ACHN (cell line): ENCODE measurements at regions not wholly inside any gene's neighbourhood (a gene's known extent, or its start where the extent isn't known, plus 50 kb on each side); places are given as distances from the start of the nearest gene placed in this dataset.
"Not testable (repeated sequence)": the region's sequence is repeated elsewhere in the genome, so short reads cannot be mapped to it uniquely, and the experiment has no call there.

ENCODE experiments used
- DNase-seq: peaks from one replicate; pipeline ENCODE4 v3.0.0-alpha.2; 2015
- in situ Hi-C: cut with HindIII; loops from 2 replicates; pipeline ENCODE4 v1.10.0; 2017; ENCODE audit warnings: low sequenced_read_pairs, low pct_ligation_motif_present, low pct_unique_long_range_greater_than_20kb

DNA sequence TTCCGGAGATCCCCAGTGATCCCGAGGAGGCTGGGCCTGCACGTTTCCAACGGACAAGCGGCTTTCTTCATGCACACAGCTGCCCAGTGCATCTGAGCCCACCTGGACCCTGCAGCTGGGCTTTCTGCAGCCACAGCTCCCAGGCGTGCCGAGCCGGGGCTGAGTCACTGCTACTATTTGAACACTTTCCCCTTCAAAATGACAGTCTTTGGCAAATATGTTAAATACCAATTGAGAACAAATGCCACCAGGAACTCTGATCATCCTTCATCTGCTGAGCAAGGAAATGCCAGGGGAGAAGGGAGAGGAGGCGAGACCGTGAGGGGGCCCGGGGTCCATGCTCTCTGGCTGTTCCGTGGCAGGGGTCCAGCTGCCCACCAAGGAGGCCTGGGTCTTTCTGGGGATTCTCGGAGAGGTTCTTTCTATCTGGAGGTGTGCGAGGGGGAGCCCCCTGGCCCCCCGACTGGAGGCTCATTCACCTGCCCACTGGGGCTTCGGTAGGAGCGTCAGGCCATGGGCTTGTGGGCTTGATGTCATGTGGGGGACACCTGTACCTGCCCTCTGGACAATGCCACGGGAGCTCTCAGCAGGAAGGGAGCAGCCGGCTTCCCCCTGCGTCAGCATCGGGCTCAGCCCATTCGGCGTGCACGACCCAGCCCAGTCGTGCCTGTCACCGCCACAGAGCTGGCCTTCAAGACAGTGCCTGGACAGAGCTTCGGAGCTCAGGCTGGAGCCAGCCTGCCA is 159.6 kb downstream of the CTTN start:
- in situ Hi-C loops = no loop called here

DNA sequence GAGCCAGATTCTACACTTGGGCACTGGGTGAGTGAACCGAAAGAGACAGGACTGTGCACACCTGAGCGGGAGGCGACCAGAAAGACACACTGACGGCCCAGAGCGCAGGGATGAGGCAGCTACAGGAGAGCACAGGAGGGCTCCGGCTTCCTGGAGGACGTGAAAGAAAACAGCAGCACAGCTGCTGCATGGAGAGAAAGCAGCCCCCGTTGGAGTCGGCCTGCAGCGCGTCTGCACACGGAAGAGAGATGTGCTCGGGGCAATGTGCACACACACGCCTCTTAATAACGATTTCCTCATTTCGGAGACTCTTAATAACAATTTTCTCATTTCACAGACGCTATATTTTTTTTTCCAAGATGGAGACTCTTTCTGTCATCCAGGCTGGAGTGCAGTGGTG is 160.4 kb downstream of the CTTN start:
- DNase-seq = no peak
- in situ Hi-C loops = no loop called here

More for the DNA sequence above, 159.6 kb downstream of the CTTN start:
- DNase-seq = no peak

DNA sequence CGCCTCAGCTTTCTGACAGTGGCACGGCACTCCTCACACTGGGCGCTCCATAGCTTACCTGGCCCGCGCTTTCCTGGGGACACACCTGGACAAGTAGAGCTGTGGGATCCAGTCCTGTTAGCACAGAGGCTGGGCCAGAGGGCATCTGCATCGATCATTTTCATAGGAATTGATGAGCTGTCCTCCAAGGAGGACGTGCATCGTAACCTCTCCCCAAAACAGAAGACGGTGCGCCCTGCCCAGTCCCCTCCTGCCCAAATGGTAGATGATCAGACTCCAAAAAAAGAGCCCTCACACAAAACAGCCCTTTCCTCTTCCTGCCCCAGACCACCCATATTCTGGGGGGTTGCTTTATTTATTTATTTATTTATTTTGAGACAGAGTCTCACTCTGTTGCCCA is 161.2 kb downstream of the CTTN start:
- DNase-seq = no peak
- in situ Hi-C loops = no loop called here

DNA sequence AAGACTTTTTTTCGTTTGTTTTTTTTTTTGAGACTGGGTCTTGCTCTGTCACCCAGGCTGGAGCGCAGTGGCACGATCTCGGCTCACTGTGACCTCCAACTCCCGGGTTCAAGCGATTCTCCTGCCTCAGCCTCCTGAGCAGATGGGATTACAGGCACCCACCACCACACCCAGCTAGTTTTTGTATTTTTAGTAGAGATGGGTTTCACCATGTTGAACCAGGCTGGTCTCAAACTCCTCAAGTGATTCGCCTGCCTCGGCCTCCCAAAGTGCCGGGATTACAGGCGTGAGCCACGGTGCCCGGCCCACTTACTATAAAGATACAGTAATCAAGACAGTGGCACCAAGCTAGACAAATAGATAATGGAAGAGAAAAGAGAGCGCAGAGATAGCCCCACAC is 162.3 kb downstream of the CTTN start:
- DNase-seq, in situ Hi-C loops: not testable (repeated sequence)

DNA sequence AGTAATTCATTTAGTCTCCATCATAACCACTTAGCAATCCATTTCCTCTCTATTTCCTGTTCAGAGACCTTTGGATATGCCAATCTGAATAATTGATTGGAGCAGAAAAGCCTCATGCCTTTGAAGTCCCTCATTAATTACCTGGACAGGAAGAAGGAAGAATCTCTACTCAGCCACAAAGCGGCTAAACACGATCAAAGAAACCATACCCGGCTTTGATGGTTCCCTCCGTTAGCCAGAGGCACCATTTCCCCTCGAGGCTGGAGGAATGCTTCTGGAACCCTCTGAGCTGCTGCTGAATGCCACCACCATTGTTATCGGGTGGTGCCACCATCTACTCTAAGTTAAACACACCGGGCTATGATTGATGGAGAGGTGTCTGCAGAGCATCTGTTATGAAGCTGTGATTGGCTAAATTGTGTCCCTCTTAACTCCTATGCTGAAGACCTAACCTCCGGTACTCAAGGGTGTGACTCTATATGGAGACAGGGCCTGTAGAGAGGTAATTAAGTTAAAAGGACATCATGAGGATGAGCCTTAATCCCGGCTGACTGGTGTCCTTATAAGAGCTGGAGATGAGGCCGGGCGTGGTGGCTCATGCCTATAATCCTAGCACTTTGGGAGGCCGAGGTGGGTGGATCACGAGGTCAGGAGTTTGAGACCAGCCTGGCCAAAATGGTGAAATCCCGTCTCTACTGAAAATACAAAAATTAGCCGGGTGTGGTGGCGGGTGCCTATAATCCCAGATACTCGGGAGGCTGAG is 168.6 kb downstream of the CTTN start:
- DNase-seq = no peak
- in situ Hi-C loops = no loop called here

DNA sequence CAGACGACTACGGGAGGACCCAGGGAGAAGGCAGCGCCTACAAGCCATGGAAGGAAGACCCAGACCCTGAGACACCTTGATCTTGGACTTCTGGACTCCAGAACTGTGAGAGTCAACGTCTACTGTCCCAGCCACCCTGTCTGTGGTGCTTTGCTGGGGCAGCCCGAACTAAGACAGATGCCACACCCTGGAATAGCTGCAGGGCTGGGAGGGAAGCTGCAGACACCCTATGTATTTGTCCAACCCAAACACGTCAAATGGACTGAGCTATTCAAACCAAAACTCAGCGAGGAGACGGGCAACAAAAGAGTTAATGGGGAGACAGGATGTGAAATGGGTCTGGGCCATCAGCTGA is 169.3 kb downstream of the CTTN start:
- in situ Hi-C loops = no loop called here
- no peak for DNase-seq

DNA sequence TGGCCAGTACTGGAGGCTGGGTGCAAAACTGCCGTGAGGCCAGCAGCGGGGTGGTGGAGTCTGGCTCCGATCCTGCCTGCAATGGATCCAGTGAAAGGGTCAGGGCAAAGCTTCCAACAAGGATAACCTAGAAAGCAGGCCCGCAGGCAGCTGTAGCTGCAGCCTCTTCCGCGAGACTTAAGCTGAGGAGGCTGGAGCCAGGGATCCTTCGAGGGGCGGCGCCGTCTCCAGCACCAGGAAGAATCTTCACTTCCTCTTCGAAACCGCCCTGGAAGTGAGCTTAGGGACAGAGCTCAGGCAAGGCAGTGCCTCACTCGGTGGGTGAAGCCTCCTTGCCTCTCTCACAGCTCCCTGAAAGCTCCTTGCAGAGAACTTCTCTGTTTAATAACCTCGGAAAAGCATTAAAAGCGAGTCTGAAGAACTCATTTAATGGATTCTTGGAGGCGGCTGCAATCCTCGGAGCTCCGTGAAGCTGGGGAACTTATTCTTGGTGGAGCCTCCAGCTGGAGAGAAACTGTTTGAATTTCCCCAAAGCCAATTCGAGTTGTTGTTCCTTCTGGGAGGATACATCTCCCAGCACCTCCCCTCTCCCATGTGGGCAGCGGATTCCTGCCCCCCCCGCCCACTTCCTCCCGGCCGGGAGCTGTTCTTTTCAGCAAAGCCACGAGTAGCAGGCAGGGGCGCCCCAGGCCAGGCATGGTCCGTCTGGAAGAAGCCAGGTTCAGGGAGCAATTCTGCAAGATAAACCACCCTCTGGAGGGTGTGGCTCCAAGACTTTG is 169.9 kb downstream of the CTTN start:
- DNase-seq = no peak
- in situ Hi-C loops = no loop called here

DNA sequence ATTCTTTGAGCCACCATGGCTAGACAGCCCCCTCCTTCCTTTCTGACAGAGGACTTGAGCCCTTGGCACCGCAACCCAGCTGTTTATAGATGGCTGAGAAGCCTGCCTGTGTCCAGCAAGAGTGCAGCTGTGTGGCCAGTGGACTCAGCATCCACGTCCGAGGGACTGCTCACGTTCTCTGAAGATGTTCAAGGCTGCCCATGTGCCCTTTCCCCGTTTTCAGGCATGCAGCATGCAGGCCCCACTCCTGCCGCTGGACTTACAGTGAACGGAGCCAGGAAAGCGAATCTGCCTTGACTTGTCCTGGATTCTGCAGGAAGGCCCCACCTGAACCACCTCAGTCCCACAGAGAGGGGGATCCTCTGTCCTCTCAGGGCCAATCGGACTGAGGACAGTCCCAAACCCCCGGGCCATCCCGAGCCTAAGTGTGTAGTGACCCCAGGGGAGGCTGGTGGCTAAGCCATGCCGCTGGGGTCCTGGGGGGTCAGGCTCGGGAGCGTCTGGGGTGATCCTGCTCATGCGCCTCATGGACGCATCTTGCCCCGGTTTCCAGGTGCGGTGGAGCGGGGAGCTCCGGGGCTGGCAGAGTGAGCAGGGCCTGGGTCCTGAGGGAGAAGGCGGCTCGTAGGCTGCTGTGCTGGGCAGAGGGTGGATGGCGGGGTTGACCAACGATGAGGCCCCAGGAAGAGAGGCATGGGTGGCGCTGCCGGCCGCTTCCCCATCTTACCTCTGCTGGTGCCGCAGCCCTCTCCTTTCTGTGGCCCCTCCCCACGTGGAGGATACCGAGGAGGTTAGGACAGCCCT is 170.7 kb downstream of the CTTN start:
- in situ Hi-C loops = no loop called here

DNA sequence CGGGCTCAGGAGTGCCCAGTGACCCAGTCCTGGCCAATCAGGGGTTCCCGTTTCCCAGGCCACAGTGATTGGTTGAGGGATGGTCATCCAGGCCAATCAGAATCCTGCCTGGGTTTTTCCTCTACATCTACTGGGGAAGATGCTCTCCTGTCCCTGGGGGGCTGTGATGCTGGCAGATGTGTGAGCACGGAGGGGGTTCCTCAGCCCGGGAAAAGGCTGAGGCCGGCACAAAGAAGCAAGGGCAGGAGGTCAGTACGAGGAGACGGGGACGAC is 171.2 kb downstream of the CTTN start:
- in situ Hi-C loops = no loop called here
- no peak for DNase-seq

More for the DNA sequence above, 170.7 kb downstream of the CTTN start:
- no peak for DNase-seq

DNA sequence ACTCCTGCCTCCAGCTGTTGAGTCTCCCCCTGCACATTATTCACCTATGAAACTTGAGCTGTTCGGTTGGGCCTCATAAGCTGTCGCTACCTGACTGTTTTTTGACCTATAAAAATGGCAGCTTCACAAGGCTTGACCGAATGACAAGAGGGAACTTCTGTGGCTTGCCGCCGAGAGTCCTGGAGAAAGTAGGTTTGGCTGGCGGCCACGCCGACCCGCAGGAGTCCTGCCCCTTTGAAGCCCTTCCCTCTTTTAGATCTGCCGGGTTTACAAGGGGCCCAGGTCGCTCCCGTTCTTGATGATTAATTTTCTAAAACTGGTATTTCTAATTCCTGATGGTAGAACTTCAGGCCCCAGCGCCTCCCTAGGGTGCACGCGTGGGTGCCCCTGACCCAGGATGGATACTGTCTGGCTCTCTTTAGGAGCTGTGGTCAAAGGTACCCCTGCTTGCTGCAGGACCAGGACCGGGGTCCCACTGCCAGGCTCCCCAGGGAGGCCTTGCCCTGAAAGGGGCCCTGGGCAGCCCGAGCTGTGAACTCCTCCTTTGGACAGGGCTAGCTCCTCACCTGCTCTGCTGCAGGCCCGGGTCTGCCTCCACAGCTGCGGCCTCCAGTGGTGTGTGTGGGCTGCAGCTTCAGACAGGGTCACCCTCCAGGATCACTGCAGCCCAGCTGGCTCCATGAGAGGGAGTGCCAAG is 171.8 kb downstream of the CTTN start:
- DNase-seq = no peak
- in situ Hi-C loops = no loop called here

DNA sequence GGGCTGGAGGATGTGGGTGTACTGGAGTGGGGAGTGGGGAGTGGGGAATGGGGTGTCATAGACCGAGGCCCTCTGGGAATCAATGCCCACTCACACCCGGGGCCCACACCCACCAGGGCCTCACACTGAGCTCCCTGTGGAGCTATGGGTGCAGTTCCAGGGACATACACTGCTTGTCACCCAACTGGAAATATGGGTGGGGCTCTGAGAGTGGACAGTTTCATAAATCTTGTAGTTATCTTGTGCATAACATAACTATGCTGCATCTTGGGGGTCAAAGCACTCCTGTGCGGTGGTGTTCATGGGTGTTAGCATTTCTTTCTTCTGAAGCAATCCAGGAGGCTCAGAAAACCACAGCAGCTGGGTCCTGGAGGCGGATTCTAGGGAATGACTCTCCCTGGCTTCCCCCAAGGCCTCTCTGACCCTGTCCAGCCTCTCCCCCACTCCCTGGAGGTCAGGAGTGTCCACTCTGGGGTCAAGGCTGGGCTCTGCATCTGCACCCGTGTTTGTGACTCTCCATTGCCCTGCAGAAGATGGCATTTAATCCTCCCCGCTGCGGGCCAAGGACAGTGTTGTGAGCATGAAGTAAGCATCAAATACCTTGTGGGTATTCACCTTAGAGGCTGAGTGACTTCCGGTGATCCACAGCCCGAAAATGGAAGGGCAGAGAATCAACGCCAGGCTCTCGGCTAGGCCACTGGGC is 172.5 kb downstream of the CTTN start:
- no peak for DNase-seq
- in situ Hi-C loops = no loop called here

DNA sequence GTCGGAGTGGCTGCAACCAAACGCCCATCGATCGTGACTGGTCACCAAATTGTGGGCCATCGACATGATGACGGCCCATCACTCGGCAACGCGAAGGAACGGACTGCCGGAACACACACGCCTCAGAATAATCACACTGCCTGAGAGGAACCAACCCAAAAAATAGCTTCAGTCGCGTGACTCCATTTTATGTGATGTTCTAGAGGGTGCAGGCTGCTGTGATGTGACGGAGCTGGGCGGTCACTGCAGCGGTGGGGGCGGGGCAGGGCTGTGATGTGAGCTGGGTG is 174.6 kb downstream of the CTTN start:
- DNase-seq = no peak
- in situ Hi-C loops = no loop called here

DNA sequence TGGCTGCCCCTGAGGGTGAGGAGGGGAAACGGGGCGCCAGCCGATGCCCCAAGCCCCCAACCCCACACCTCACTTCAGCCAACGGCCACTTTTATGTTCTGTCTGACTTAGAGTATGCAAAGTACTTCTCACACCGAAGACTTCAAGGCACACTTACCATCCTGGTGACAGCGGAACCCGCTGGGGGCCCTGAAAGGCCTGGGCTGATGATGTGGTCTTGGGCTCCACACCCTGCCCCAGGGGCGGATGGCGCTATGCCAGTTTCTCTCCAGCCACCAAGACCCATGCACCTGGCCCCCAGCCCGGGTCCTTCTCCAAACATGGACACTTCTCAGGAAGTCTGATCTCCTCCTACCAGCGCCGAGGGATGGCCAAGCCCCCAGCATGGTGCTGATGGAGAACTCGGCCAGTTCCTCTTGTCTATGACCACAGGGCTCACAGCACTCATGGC is 175.4 kb downstream of the CTTN start:
- no peak for DNase-seq
- in situ Hi-C loops = no loop called here

DNA sequence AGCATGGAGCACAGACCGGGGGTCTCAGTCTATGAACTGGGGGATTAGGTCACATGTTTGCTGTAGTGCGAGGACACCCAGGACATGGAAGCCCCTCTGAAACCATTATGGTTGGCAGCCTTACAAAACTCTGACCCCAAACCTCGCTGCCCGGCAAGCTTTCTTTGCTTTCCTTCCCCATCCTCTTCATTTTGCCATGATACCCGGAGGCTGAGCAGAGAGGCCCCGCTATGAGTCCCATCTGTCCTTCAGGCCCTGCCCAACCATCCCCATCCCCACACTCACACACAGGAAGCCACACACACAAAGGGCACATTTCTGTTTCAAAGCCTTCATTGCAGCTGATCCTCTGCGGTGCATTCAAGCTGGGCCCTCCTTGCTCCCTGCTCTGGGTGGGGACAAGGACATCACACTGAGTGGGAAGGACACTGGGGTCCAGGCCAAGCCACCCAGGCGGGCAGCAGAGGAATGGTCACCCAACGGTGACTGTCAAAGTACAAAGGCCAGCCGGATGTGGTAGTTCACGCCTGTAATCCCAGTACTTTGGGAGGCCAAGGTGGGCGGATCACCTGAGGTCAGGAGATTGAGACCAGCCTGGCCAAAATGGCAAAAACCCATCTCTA is 176.5 kb downstream of the CTTN start:
- in situ Hi-C loops = no loop called here
- DNase-seq = no peak

DNA sequence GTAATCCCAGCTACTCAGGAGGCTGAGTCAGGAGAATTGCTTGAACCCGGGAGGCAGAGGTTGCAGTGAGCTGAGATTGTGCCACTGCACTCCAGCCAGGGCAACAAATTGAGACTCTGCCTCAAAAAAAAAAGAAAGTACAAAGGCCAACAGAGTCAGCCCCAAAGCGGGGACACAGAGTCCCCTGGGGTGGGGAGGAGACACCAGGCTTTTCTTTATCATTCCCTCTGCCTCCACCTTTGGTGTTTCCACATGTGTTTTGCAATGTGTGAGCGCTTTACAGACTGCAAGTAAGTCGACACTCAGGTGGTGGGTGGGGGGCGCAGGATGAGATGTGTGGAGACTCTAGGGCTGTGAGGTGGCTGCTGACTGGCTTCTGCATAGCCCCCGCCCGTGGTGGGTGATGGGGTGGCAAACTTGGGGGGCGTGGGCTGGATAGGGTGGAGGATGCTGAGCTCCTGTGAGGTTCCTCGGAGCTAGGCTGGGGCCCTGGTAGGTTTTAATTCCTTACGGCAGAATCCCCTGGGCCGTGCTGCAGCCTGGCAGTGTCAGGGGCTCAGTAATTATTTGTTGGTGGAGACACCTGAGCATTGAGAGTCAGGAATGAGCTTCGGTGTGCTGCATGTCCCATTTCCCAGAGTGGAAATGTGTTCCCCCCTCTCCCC is 177.2 kb downstream of the CTTN start:
- no peak for DNase-seq
- in situ Hi-C loops = no loop called here

DNA sequence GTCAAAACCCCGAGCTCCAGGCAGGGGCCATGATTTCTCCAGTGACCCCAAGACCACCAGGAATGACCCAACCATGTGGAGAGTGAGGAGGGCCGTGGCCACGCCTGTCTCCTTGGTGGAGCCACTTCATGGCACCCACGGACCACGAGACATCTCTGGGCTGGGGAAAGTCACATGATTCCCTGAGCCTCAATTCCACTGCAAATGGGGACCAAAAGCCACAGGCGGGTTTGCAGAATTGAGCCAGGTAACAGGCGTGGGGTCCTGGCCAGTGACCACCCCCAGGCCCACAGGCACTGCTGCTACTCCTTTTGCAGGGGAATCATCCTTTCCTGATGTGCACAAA is 178.9 kb downstream of the CTTN start:
- in situ Hi-C loops = no loop called here
- no peak for DNase-seq

DNA sequence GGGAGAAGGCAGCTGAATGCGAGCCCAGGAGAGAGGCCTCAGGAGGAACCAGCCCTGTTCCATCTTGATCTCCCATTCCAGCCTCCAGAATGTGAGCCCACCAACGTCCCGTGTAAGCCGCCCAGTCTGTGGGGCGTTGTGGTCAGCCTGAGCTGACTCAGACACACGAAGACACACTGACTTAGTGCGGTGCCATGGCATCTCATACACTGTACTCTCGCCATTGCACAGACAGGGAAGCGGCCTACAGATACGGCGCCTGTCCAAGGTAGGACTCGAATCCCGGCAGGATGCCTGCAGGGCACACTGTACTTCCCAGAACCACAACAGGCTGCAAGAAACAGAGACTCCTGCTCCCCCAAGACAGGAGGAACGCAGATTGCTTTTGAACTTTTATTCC is 179.6 kb downstream of the CTTN start:
- no peak for DNase-seq
- in situ Hi-C loops = no loop called here
